ENCODE measurements at regions not wholly inside any gene's neighbourhood (a gene's known extent, or its start where the extent isn't known, plus 50 kb on each side); places are given as distances from the start of the nearest gene placed in this dataset.
A peak's percentile ranks its signal among the peaks of the same experiment; 100 is the strongest.
"Not testable (repeated sequence)": the region's sequence is repeated elsewhere in the genome, so short reads cannot be mapped to it uniquely, and the experiment has no call there.

DNA sequence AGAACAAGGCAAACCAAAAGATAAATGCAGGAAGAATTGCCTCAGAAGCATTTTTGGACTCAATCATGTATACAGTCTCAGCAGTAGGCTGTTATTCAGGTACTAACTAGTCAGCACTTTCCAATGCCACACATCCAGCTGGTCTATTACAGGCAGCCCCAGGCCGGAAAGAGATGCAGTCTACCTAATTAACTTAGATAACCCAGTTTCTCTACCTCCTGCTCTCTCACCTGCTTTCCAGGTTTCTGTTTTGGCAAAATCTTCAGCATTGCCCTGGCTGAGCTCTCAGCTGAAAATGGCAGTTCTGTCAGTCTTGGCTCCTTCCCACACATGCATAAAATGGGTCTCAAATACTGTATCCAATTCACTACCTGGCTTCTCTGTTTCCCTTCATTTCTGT, 101.3 kb upstream of the UFL1 start:
- Histone ChIP-seq H3K9ac (ENCODE audit: insufficient read depth in 1 of 2, low read length in 2 of 2) (no peak overlapping the region), H3K4me1 (ENCODE audit: control insufficient read depth in 5 of 5, insufficient read depth in 5 of 5, low read length in 5 of 5) (no peaks in the 10 kb centered on the region), H3K9me3 (ENCODE audit: control insufficient read depth in 4 of 4, insufficient read depth in 3 of 4, low read length in 3 of 4) (peaks cover 0 to 5% (median 2%) of the 10 kb centered on the region in 4 donors), H3K36me3 (ENCODE audit: control insufficient read depth in 4 of 4, insufficient read depth in 4 of 4, low read length in 4 of 4) (no peaks in the 10 kb centered on the region), H3K4me3 (no peak overlapping the region), H3K27ac (ENCODE audit: low read depth in 1 of 2, low read length in 1 of 2) (no peak overlapping the region), H3K27me3 (ENCODE audit: control insufficient read depth in 3 of 3, insufficient read depth in 3 of 3, low read length in 2 of 3) (no peaks in the 10 kb centered on the region)
- ATAC-seq (ENCODE audit: insufficient read depth, low FRiP score) (no peak), DNase-seq (no peak)
- WGBS, 2 donors: 72 to 84% methylated on average over 1 of the region's 1 CpG
- TF ChIP-seq, protein P1, sequence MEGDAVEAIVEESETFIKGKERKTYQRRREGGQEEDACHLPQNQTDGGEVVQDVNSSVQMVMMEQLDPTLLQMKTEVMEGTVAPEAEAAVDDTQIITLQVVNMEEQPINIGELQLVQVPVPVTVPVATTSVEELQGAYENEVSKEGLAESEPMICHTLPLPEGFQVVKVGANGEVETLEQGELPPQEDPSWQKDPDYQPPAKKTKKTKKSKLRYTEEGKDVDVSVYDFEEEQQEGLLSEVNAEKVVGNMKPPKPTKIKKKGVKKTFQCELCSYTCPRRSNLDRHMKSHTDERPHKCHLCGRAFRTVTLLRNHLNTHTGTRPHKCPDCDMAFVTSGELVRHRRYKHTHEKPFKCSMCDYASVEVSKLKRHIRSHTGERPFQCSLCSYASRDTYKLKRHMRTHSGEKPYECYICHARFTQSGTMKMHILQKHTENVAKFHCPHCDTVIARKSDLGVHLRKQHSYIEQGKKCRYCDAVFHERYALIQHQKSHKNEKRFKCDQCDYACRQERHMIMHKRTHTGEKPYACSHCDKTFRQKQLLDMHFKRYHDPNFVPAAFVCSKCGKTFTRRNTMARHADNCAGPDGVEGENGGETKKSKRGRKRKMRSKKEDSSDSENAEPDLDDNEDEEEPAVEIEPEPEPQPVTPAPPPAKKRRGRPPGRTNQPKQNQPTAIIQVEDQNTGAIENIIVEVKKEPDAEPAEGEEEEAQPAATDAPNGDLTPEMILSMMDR (IDR thresholded peaks at IDR 0.05; ENCODE audit: control extremely low read depth, extremely low read depth): no peak

DNA sequence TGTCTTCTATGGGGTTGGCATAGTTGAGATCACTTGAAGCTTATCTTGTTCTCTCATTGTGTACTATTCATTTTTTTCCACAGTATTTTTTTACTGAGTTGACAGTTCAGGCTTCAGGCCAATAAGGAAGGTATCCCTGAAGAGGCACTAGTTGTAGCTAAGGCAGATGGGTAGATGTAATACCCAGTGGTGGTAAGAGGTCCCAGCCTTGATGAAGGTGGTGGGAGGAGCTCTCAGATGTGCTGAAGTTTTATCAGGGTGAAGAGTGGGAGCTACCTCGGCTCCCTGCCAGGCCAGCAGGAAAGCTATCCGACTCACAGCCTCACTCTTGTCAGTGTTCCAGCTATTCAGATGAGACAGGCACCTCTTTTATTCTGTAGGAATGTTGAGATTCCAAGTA, 87.7 kb upstream of the UFL1 start:
- TF ChIP-seq, protein P1 (IDR thresholded peaks at IDR 0.05; ENCODE audit: control extremely low read depth, extremely low read depth): no peak
- Histone ChIP-seq H3K9me3 (ENCODE audit: control insufficient read depth in 4 of 4, insufficient read depth in 3 of 4, low read length in 3 of 4) (peaks cover 0 to 12% (median 0%) of the 10 kb centered on the region in 4 donors), H3K36me3 (ENCODE audit: control insufficient read depth in 4 of 4, insufficient read depth in 4 of 4, low read length in 4 of 4) (no peaks in the 10 kb centered on the region), H3K9ac (ENCODE audit: insufficient read depth in 1 of 2, low read length in 2 of 2) (no peak overlapping the region), H3K4me3 (no peak overlapping the region), H3K27me3 (ENCODE audit: control insufficient read depth in 3 of 3, insufficient read depth in 3 of 3, low read length in 2 of 3) (no peaks in the 10 kb centered on the region), H3K27ac (ENCODE audit: low read depth in 1 of 2, low read length in 1 of 2) (no peak overlapping the region), H3K4me1 (ENCODE audit: control insufficient read depth in 5 of 5, insufficient read depth in 5 of 5, low read length in 5 of 5) (no peaks in the 10 kb centered on the region)
- DNase-seq: no peak
- 84% methylated on average over 2 of the region's 2 CpGs for WGBS, 2 donors
- no peak for ATAC-seq (ENCODE audit: insufficient read depth, low FRiP score)

DNA sequence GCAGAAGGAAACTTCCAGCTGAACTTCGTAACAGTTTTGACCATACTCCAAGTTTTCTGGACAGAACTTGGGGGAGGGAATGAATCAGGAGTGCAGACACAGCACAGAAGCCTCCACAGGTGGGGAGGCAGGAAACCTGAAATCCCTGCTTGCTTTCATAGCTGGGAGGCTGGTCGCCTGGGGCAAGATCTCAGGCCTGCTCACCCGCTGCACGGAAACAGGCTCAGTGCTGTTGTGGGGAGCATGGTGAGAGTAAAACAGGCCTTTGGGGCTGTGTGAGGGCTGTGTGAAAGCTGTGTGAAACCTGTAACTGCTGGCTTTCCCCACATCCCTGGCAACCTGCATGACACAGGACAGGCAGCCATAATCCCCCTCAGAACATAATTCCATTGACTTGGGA, 85.2 kb upstream of the UFL1 start:
- Histone ChIP-seq H3K4me1 (ENCODE audit: control insufficient read depth in 5 of 5, insufficient read depth in 5 of 5, low read length in 5 of 5) (no peaks in the 10 kb centered on the region), H3K27me3 (ENCODE audit: control insufficient read depth in 3 of 3, insufficient read depth in 3 of 3, low read length in 2 of 3) (no peaks in the 10 kb centered on the region), H3K9ac (ENCODE audit: insufficient read depth in 1 of 2, low read length in 2 of 2) (no peak overlapping the region), H3K27ac (ENCODE audit: low read depth in 1 of 2, low read length in 1 of 2) (no peak overlapping the region), H3K36me3 (ENCODE audit: control insufficient read depth in 4 of 4, insufficient read depth in 4 of 4, low read length in 4 of 4) (no peaks in the 10 kb centered on the region), H3K9me3 (ENCODE audit: control insufficient read depth in 4 of 4, insufficient read depth in 3 of 4, low read length in 3 of 4) (peaks cover 0 to 12% (median 0%) of the 10 kb centered on the region in 4 donors), H3K4me3 (no peak overlapping the region)
- TF ChIP-seq, protein P1 (IDR thresholded peaks at IDR 0.05; ENCODE audit: control extremely low read depth, extremely low read depth): no peak
- 65 to 71% methylated on average over 4 of the region's 4 CpGs for WGBS, 2 donors
- ATAC-seq (ENCODE audit: insufficient read depth, low FRiP score) (peak; percentile 11), DNase-seq (no peak)

DNA sequence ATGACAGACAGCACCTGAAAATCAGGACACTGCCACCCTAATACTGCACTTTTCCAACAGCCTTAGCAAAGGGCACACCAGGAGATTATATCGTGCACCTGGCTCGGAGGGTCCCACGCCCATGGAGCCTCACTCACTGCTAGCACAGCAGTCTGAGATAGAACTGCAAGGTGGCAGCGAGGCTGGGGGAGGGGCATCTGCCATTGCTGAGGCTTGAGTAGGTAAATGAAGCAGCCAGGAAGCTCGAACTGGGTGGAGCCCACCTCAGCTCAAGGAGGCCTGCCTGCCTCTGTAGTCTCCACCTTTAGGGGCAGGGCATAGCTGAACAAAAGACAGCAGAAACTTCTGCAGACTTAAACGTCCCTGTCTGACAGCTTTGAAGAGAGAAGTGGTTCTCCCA, 84.4 kb upstream of the UFL1 start:
- not testable (repeated sequence) for H3K36me3 ChIP-seq (ENCODE audit: control insufficient read depth in 4 of 4, insufficient read depth in 4 of 4, low read length in 4 of 4); H3K4me3 ChIP-seq; H3K27me3 ChIP-seq (ENCODE audit: control insufficient read depth in 3 of 3, insufficient read depth in 3 of 3, low read length in 2 of 3); H3K27ac ChIP-seq (ENCODE audit: low read depth in 1 of 2, low read length in 1 of 2); ATAC-seq (ENCODE audit: insufficient read depth, low FRiP score); H3K9ac ChIP-seq (ENCODE audit: insufficient read depth in 1 of 2, low read length in 2 of 2); DNase-seq; H3K4me1 ChIP-seq (ENCODE audit: control insufficient read depth in 5 of 5, insufficient read depth in 5 of 5, low read length in 5 of 5)
- 74 to 83% methylated on average over 6 of the region's 6 CpGs for WGBS, 2 donors
- H3K9me3 ChIP-seq (ENCODE audit: control insufficient read depth in 4 of 4, insufficient read depth in 3 of 4, low read length in 3 of 4): peaks cover 0 to 12% (median 0%) of the 10 kb centered on the region in 4 donors

Data from lung (tissue), 11 donors.